Fibroblast of villous mesenchyme (primary cell): ENCODE measurements at regions not wholly inside any gene's neighbourhood (a gene's known extent, or its start where the extent isn't known, plus 50 kb on each side); places are given as distances from the start of the nearest gene placed in this dataset.

Source experiments
- DNase-seq: peaks from one replicate; pipeline ENCODE4 v3.0.0-alpha.2; 2010; ENCODE audit warnings: low read depth
- H3K4me3 ChIP-seq: 2 replicates; pipeline ENCODE4 v1.5.1; 2011; ENCODE audit warnings: low read depth, mild to moderate bottlenecking, low read length
- TF ChIP-seq, protein P1 (sequence below): IDR thresholded peaks from 2 replicates; pipeline ENCODE4 v1.5.1; 2012; ENCODE audit warnings: low read depth, mild to moderate bottlenecking, low read length; ENCODE audit not compliant: insufficient read depth

GRCh38 chr16:25413133-25413532 lies 155.5 kb upstream of the ZKSCAN2 start:
- TF ChIP-seq, protein P1, sequence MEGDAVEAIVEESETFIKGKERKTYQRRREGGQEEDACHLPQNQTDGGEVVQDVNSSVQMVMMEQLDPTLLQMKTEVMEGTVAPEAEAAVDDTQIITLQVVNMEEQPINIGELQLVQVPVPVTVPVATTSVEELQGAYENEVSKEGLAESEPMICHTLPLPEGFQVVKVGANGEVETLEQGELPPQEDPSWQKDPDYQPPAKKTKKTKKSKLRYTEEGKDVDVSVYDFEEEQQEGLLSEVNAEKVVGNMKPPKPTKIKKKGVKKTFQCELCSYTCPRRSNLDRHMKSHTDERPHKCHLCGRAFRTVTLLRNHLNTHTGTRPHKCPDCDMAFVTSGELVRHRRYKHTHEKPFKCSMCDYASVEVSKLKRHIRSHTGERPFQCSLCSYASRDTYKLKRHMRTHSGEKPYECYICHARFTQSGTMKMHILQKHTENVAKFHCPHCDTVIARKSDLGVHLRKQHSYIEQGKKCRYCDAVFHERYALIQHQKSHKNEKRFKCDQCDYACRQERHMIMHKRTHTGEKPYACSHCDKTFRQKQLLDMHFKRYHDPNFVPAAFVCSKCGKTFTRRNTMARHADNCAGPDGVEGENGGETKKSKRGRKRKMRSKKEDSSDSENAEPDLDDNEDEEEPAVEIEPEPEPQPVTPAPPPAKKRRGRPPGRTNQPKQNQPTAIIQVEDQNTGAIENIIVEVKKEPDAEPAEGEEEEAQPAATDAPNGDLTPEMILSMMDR: no peak
- no peak overlapping the region for H3K4me3 ChIP-seq
- no peak for DNase-seq

- H3K4me3 ChIP-seq: no peak overlapping the region
- TF ChIP-seq, protein P1: no peak
- no peak for DNase-seq
Measured at GRCh38 chr16:25411396-25412081, 153.9 kb upstream of the ZKSCAN2 start.

GRCh38 chr16:25403852-25404251 lies 146.2 kb upstream of the ZKSCAN2 start:
- no peak overlapping the region for H3K4me3 ChIP-seq
- TF ChIP-seq, protein P1: no peak
- no peak for DNase-seq

GRCh38 chr16:25395528-25395927 lies 137.9 kb upstream of the ZKSCAN2 start:
- no peak for DNase-seq
- TF ChIP-seq, protein P1: no peak
- H3K4me3 ChIP-seq: no peak overlapping the region

GRCh38 chr16:25390761-25391160 lies 133.1 kb upstream of the ZKSCAN2 start:
- no peak for DNase-seq
- H3K4me3 ChIP-seq: no peak overlapping the region
- TF ChIP-seq, protein P1: no peak

GRCh38 chr16:25374556-25374955 lies 116.9 kb upstream of the ZKSCAN2 start:
- TF ChIP-seq, protein P1: no peak
- DNase-seq: no peak
- H3K4me3 ChIP-seq: no peak overlapping the region

- TF ChIP-seq, protein P1: no peak
- no peak overlapping the region for H3K4me3 ChIP-seq
- no peak for DNase-seq
Measured at GRCh38 chr16:25372716-25373115, 115.1 kb upstream of the ZKSCAN2 start.
